ENCODE measurements at regions not wholly inside any gene's neighbourhood (a gene's known extent, or its start where the extent isn't known, plus 50 kb on each side); places are given as distances from the start of the nearest gene placed in this dataset.

- no peaks in the 10 kb centered on the region for H3K9me3 Mint-ChIP-seq
- no peak overlapping the region for H3K27ac Mint-ChIP-seq
- DNase-seq (ENCODE audit: extremely low spot score, unreplicated experiment) = no peak
- no peak overlapping the region for H3K4me3 Mint-ChIP-seq
- no peak for TF ChIP-seq CTCF (conservative IDR thresholded peaks at IDR 0.05)
- H3K36me3 Mint-ChIP-seq = no peaks in the 10 kb centered on the region
- peaks cover 19% of the 10 kb centered on the region for H3K4me1 Mint-ChIP-seq (ENCODE audit: unreplicated experiment)
- H3K27me3 Mint-ChIP-seq = peaks cover 4% of the 10 kb centered on the region
Observed at GRCh38 chr11:115764176-115764575, 260.0 kb upstream of the CADM1 start.

- no peak for DNase-seq (ENCODE audit: extremely low spot score, unreplicated experiment)
- no peak for TF ChIP-seq CTCF (conservative IDR thresholded peaks at IDR 0.05)
- Mint-ChIP-seq H3K4me3 (peak overlapping the region; percentile 67), H3K27me3 (peaks cover 24% of the 10 kb centered on the region), H3K4me1 (ENCODE audit: unreplicated experiment) (peaks cover 14% of the 10 kb centered on the region), H3K36me3 (no peaks in the 10 kb centered on the region), H3K27ac (no peak overlapping the region), H3K9me3 (no peaks in the 10 kb centered on the region)
Observed at GRCh38 chr11:115761817-115762216, 257.6 kb upstream of the CADM1 start.

- H3K4me3 Mint-ChIP-seq = no peak overlapping the region
- DNase-seq (ENCODE audit: extremely low spot score, unreplicated experiment) = no peak
- peaks cover 11% of the 10 kb centered on the region for H3K4me1 Mint-ChIP-seq (ENCODE audit: unreplicated experiment)
Observed at GRCh38 chr11:115761348-115761747, 257.1 kb upstream of the CADM1 start.

GRCh38 chr11:115760461-115761320 lies 256.5 kb upstream of the CADM1 start:
- Mint-ChIP-seq H3K27ac (no peak overlapping the region), H3K4me1 (ENCODE audit: unreplicated experiment) (peaks cover 11% of the 10 kb centered on the region), H3K36me3 (no peaks in the 10 kb centered on the region), H3K27me3 (peaks cover 24% of the 10 kb centered on the region), H3K9me3 (no peaks in the 10 kb centered on the region), H3K4me3 (peak overlapping the region; percentile 75)
- no peak for TF ChIP-seq CTCF (conservative IDR thresholded peaks at IDR 0.05)
- DNase-seq (ENCODE audit: extremely low spot score, unreplicated experiment) = no peak

More at GRCh38 chr11:115761348-115761747, 257.1 kb upstream of the CADM1 start:
- no peak overlapping the region for H3K27ac Mint-ChIP-seq
- H3K36me3 Mint-ChIP-seq = no peaks in the 10 kb centered on the region
- TF ChIP-seq CTCF (conservative IDR thresholded peaks at IDR 0.05) = no peak
- no peaks in the 10 kb centered on the region for H3K9me3 Mint-ChIP-seq
- peaks cover 24% of the 10 kb centered on the region for H3K27me3 Mint-ChIP-seq

GRCh38 chr11:115759622-115760460 lies 255.6 kb upstream of the CADM1 start:
- no peak overlapping the region for H3K27ac Mint-ChIP-seq
- peak overlapping the region; percentile 75 for H3K4me3 Mint-ChIP-seq
- DNase-seq (ENCODE audit: extremely low spot score, unreplicated experiment) = no peak
- H3K9me3 Mint-ChIP-seq = no peaks in the 10 kb centered on the region
- H3K27me3 Mint-ChIP-seq = peaks cover 26% of the 10 kb centered on the region
- H3K36me3 Mint-ChIP-seq = no peaks in the 10 kb centered on the region
- TF ChIP-seq CTCF (conservative IDR thresholded peaks at IDR 0.05) = no peak
- H3K4me1 Mint-ChIP-seq (ENCODE audit: unreplicated experiment) = peaks cover 11% of the 10 kb centered on the region

Data from type B pancreatic cell (in vitro differentiated cells).